LoVo (cell line): ENCODE measurements at regions not wholly inside any gene's neighbourhood (a gene's known extent, or its start where the extent isn't known, plus 50 kb on each side); places are given as distances from the start of the nearest gene placed in this dataset.

ENCODE experiments used
- DNase-seq: peaks from one replicate; pipeline ENCODE4 v3.0.0-alpha.2; 2016; ENCODE audit warnings: low spot score

- no peak for DNase-seq
Measured at GRCh38 chr2:21253311-21254027, 129.7 kb downstream of the TDRD15 start.

DNA sequence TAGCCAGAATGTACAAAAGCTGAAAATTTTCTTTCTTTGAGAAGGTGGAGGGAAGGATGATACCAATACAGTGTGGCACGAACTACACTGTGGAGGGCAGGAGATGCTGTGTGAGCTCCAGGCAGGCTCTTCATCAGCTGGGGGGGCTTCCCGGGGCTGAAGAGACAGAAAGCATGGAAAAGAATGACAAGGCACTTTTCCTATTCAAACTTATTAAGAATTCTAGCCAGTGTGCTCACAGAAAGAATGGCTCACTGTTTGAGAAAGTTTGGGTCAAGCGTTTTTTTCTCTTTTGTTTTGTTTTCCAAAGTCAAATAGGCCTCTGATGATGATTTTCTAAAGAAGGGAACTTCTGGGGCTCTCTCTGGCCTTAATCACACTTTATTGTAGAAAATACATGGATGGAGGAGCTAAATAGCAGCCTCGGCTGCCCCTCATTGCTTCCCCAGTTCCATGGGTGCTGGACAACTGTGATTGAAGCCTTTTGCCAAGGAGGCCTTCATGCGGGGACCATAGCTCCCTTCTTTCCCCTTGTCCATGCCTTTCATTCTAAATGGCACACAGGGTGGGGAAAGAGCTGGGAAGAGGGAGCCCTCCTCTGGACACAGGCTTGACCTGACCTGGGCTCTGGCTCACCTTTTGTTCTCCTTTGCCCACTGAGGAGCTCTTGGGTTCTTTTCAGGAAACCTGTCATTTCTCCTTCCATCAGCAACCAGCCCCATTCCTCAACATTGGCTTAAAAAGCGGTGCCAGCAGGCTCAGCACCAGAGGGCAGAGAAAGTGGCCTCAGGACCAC is 130.6 kb downstream of the TDRD15 start:
- no peak for DNase-seq

- DNase-seq, result no peak
Measured at GRCh38 chr2:21256006-21256405, 132.2 kb downstream of the TDRD15 start.

GRCh38 chr2:21257621-21258020 is 133.9 kb downstream of the TDRD15 start:
- no peak for DNase-seq

DNA sequence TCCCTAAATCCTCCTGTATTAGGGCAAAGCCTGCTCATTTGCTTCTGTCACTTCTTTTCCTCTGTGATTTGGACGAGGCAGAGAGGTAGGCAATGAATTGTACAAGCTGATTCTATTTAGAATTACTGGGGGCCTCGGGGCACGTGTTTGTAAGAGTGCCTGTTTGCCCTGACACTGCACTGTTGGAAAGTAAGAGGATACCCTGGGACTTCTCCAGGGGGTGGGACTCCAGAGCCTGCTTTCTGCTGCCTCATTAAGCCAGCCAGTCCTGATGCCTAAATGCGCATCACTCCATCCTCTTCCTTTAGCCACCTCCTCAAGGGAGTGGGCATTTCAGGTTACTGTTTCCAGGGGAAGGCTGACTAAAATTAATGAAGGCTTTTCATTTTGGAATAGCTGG is 134.3 kb downstream of the TDRD15 start:
- no peak for DNase-seq

DNA sequence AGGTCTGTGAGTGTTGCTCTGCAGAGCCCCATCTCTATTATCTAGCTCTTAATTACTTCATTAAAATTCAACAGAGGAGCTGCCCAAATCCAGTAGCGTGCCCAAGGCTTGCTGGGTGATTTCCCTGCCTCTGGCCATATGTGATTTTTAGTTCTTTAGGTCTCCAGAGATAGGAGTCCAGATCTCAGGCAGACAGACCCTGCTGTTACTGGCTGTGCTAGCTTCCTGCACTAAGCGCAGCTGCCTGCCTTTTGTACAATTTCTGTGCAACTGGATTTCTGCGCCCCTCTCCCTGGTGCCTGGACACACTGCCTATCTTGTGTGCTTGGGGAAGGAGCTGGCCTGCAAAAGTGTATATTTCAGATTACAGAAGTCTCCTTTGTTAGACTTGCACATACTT is 136.5 kb downstream of the TDRD15 start:
- no peak for DNase-seq

- DNase-seq, result no peak
Measured at GRCh38 chr2:21261591-21261990, 137.8 kb downstream of the TDRD15 start.

GRCh38 chr2:21262426-21262940 is 138.7 kb downstream of the TDRD15 start:
- no peak for DNase-seq

DNA sequence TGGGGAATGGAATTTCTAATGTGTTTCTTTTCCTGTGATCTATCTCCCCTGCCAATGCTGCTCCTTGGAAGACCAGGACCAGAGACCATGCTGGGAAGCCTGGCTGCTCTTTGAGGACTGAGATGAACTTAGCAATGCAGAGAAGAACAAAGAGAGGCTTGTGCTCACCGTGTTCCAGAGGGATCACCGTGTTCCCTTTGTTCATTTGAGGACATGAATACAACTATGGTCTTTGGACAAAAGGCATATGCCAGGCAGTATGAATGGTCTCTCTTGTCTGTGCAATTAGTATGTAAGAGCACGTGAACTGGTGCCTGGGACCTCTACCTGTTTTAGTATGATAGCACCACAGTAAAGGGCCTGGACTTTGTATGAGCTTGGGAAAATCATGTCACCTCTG is 139.9 kb downstream of the TDRD15 start:
- no peak for DNase-seq

- no peak for DNase-seq
Measured at GRCh38 chr2:21265752-21266151, 142.0 kb downstream of the TDRD15 start.

DNA sequence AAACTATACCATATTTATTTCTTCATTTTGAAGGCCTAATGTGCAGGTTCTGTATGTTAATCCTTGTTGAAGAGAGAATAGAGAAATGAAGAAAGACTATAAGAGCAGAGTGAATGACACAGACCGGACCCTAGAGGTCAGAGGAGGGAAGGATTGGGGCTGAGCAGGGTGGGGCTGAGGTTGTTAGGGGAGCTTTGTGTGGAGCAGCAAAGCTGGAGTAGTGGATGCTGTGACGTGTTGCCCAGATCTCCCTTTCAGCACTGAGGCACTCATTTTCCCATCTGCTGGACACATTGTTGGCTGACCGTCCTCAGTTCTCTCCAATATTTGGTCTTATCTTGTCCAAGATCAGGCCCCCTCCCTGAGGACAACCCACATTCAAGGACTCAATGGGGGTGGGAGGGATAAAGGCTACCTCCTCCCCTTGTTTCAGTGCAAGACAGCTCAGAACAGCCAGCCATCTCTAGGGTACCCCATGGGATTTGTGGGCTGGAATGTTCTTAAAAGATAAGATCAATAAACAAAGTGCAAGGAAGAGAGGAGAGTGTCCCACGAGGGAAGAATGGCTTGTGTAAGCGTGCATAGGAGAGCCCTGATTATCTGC is 143.6 kb downstream of the TDRD15 start:
- DNase-seq, result no peak

GRCh38 chr2:21268197-21268877 is 144.6 kb downstream of the TDRD15 start:
- DNase-seq, result no peak

DNA sequence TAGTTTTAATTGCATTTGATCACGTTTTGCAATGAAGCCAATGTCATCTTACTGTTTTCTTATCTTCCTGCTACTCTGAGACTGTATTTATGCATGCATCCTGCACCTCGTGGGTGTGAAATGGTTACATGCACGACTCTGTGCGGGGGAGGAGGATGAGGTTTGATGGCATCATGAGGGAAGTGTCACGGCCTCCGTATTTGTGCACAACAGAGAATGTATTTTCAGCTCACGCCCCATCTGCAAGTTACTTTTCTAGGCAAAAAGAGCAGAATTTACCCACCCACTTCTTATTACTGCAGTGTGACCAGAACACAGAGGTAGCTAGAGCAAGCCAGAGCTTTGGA is 145.1 kb downstream of the TDRD15 start:
- DNase-seq, result no peak

GRCh38 chr2:21269382-21269781 is 145.6 kb downstream of the TDRD15 start:
- no peak for DNase-seq

DNA sequence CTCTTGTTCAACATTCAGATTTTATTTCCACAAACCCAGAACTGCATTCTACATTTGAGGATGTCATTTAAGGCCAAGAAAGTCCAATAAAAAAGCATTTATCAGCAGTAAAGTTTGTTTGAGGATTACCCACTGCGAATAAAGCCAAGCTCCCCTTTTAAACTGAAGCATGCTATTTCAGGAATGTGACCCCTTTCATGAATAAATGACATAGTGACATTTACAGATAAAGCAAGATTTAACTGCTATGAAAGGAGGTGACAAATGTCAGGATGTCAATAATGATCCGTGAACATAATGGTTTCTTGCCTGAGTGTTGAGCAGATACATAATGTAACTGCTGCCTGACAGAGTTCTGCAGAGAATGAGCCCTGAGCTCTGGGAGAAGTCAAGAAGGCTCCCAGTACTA is 146.3 kb downstream of the TDRD15 start:
- DNase-seq, result no peak

DNA sequence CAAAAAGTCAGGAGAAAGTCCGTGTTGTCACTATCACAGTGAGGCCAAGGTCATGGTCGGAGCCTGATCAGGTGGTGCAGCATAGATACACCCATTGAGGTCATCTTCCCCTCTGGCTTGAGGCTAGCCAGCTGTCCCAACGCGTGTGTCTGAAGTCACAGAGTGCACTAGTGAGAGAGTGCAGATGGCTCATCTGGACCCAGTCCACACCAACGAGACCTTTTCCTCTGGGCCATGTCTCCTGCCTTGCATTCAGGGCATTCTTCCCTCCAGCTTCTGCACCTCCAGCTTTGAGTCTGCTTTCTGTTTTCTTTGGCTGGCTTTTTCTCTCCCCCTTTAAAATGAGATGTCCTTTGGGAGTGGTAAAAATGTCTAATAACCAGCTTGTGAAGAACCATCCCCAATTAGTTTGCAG is 146.9 kb downstream of the TDRD15 start:
- DNase-seq, result no peak

- DNase-seq, result no peak
Measured at GRCh38 chr2:21276163-21276562, 152.4 kb downstream of the TDRD15 start.

DNA sequence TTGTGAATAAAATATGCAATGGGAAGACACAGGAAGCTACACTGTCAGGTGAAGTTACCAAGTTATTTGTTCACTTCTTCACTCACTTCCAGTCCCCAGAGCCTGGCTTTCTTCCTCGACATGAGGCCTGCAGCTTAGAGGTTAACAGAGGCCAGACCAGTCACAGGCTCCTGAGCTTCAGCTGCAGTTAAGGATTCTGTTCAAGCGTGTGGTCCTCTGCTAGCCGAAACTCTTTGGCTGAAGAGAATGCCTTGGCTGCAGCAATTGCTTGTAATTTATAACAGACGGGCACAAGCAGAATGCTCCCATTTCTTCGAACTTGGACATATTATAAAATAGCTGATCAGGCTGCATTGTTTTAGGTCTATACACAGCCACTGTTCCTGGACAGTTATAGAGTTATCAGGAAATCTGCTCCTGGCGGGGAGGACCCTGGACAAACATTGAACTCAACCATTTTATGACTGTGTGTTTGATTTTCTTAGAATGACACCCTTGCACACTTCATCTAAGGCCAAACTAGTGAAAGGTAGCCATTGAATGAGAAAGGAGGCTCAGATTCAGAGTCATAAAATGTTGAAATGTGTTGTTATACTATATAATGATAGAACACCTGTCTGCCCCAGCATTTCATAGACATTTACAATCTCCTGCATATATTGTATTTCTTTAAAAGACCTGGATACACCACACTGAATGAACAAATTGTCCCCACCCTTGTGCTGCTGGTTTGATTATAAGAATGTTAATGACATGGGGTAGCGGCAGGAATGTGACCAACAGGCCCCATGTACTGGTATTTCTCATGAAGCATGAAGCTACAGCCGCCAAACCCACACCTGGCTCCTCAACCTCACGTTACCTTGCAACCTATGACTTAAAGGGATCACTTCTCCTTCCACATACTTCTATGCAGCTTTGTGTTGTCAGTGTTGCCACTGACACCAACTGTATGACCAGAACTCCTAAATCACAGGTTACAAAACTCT is 153.6 kb downstream of the TDRD15 start:
- no peak for DNase-seq

GRCh38 chr2:21279525-21279924 is 155.8 kb downstream of the TDRD15 start:
- no peak for DNase-seq

DNA sequence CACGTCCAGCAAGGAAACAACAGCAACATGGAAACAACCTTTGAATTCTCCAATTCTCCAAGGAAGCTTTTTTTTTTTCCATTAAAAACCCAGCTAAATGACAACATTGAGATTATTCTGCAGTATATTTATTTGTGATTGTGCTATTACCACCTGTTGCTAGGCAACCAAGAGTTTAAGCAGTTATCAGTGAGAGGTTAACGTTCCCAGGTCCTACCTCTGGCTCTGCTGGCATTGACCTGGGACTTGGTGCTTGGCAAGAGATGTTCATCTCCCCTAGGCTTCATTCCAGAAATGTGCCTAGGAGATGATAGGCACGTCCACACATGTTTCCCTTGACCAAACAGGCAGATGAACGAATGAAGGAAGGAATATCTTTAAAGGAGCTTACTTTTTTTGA is 157.0 kb downstream of the TDRD15 start:
- DNase-seq, result no peak

DNA sequence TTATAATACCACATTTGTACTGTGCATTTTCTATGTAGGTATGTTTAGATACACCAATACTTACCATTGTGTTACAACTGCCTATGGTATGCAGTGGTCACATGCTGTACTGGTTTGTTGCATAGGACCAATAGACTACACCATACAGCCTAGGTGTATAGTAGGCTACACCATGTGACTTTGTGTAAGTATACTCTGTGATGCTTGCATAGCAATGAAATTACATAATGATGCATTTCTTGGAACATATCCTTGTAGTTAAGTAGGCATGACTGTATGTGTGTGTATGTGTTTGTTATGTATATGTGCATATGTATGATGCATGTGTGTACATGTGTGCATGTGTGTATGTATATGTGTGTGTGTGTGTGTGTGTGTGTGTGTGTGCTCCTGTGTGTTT is 157.6 kb downstream of the TDRD15 start:
- DNase-seq, result no peak
